ENCODE measurements at regions not wholly inside any gene's neighbourhood (a gene's known extent, or its start where the extent isn't known, plus 50 kb on each side); places are given as distances from the start of the nearest gene placed in this dataset.

GRCh38 chr10:108290823-108291222 lies 1126.3 kb upstream of the SORCS1 start:
- H4K91ac ChIP-seq (ENCODE audit: insufficient read length, low read depth, low read length) = no peak overlapping the region
- H4K8ac ChIP-seq (replicated peaks; ENCODE audit: insufficient read length, low read depth, low read length) = no peak overlapping the region
- DNase-seq = no peak
- H3K27ac ChIP-seq (ENCODE audit: insufficient read length, low read depth, low read length) = no peak overlapping the region
- no peaks in the 10 kb centered on the region for H3K79me1 ChIP-seq (ENCODE audit: insufficient read depth, low read depth, low read length, poor library complexity, severe bottlenecking)
- Mint-ChIP-seq H3K9me3 (no peaks in the 10 kb centered on the region; a peak in 2 of 5 replicates), H3K4me1 (no peaks in the 10 kb centered on the region), H3K27ac (no peak overlapping the region), H3K4me3 (no peak overlapping the region), H3K36me3 (ENCODE audit: insufficient read depth in 1 of 3, low read depth in 3 of 3) (no peaks in the 10 kb centered on the region), H3K27me3 (ENCODE audit: low read depth) (no peaks in the 10 kb centered on the region)
- H3K23ac ChIP-seq (ENCODE audit: insufficient read length, low read depth, low read length) = no peak overlapping the region
- no peak overlapping the region for H4K5ac ChIP-seq (ENCODE audit: insufficient read length, low read depth, low read length)
- TF ChIP-seq, protein P1, sequence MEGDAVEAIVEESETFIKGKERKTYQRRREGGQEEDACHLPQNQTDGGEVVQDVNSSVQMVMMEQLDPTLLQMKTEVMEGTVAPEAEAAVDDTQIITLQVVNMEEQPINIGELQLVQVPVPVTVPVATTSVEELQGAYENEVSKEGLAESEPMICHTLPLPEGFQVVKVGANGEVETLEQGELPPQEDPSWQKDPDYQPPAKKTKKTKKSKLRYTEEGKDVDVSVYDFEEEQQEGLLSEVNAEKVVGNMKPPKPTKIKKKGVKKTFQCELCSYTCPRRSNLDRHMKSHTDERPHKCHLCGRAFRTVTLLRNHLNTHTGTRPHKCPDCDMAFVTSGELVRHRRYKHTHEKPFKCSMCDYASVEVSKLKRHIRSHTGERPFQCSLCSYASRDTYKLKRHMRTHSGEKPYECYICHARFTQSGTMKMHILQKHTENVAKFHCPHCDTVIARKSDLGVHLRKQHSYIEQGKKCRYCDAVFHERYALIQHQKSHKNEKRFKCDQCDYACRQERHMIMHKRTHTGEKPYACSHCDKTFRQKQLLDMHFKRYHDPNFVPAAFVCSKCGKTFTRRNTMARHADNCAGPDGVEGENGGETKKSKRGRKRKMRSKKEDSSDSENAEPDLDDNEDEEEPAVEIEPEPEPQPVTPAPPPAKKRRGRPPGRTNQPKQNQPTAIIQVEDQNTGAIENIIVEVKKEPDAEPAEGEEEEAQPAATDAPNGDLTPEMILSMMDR (conservative IDR thresholded peaks at IDR 0.05) = no peak
- H3K4me1 ChIP-seq (ENCODE audit: insufficient read depth, low read length) = no peaks in the 10 kb centered on the region
- H2BK20ac ChIP-seq (ENCODE audit: low read depth, low read length, poor library complexity, severe bottlenecking) = no peak overlapping the region
- H3K9ac ChIP-seq (ENCODE audit: extremely low read depth, insufficient read length, low read length) = no peak overlapping the region
- H2BK12ac ChIP-seq (ENCODE audit: insufficient read length, low read depth, low read length) = no peak overlapping the region
- H3K9me3 ChIP-seq (ENCODE audit: control insufficient read depth, low read depth, low read length) = no peaks in the 10 kb centered on the region
- no peak overlapping the region for H2BK120ac ChIP-seq (ENCODE audit: low read depth, low read length, poor library complexity, severe bottlenecking)
- no peaks in the 10 kb centered on the region for H3K79me2 ChIP-seq (ENCODE audit: insufficient read depth, low read length)
- H3K56ac ChIP-seq (ENCODE audit: insufficient read length, low read depth, low read length) = no peak overlapping the region
- H2AFZ ChIP-seq (ENCODE audit: low read length) = no peak overlapping the region
- no peak overlapping the region for H3K4me2 ChIP-seq (ENCODE audit: insufficient read depth, insufficient read length, low read length)
- H3T11ph ChIP-seq (ENCODE audit: low read length) = no peak overlapping the region
- H3K18ac ChIP-seq (ENCODE audit: insufficient read length, low read depth, low read length) = no peak overlapping the region
- no peak overlapping the region for H3K14ac ChIP-seq (ENCODE audit: insufficient read depth, low read length)
- no peak overlapping the region for H3K4ac ChIP-seq (ENCODE audit: low read depth, low read length)
- no peak overlapping the region for H2AK5ac ChIP-seq (ENCODE audit: insufficient read length, low read length)
- H4K20me1 ChIP-seq (ENCODE audit: control insufficient read depth, insufficient read depth, insufficient read length) = no peaks in the 10 kb centered on the region
- H3K27me3 ChIP-seq (ENCODE audit: insufficient read depth, low read length) = no peaks in the 10 kb centered on the region
- H2BK15ac ChIP-seq (ENCODE audit: low read depth, low read length) = no peak overlapping the region
- H3K23me2 ChIP-seq (ENCODE audit: insufficient read length, low read depth, low read length, poor library complexity, severe bottlenecking) = no peaks in the 10 kb centered on the region
- no CpG with 5 or more reads among the region's 4 CpGs for WGBS (ENCODE audit: extremely low coverage, insufficient read length, low lambda C conversion rate)
- no peak overlapping the region for H2BK5ac ChIP-seq (ENCODE audit: insufficient read length, low read length)

Measured in H9 (cell line).